ENCODE measurements at regions not wholly inside any gene's neighbourhood (a gene's known extent, or its start where the extent isn't known, plus 50 kb on each side); places are given as distances from the start of the nearest gene placed in this dataset.

DNA sequence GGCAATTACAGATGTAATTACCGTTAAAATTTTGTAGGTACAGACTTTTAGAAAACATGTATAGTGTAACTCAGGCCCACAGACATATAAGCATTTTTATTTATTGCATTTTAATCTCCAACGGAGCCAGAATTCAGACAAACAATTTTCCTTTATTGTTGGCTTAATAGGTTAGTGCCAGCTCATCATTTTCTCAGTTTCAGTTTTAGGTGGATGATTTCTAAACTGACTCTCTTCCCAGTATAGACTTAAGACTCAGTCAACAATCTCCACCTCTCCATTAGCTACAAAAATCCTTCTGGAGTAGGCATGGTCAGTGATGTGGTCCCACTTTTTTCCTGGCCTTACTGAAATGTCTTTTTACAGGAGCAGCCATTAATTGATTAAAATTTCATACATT is 994.6 kb downstream of the TBL1XR1 start:
- Histone ChIP-seq H4K20me1 (ENCODE audit: insufficient read depth, low read length) (no peaks in the 10 kb centered on the region), H3K9me3 (ENCODE audit: low read length) (no peaks in the 10 kb centered on the region), H3K9me2 (ENCODE audit: insufficient read depth, low read length) (no peaks in the 10 kb centered on the region), H3K4me1 (ENCODE audit: insufficient read depth, low read length, poor library complexity, severe bottlenecking) (no peaks in the 10 kb centered on the region), H3K79me2 (ENCODE audit: insufficient read depth, low read depth, low read length) (no peaks in the 10 kb centered on the region), H3K4me2 (ENCODE audit: low read length) (no peak overlapping the region), H3K36me3 (ENCODE audit: insufficient read depth, low read length) (no peaks in the 10 kb centered on the region), H3K27ac (ENCODE audit: low read depth, low read length, poor library complexity, severe bottlenecking) (no peak overlapping the region), H3K4me3 (ENCODE audit: low read depth, low read length, poor library complexity, severe bottlenecking) (no peak overlapping the region), H2AFZ (ENCODE audit: low read length) (no peak overlapping the region)
- no peak for TF ChIP-seq EZH2phosphoT487 (IDR thresholded peaks at IDR 0.05; ENCODE audit: borderline replicate concordance, low read depth, low read length)
- no peak for TF ChIP-seq CTCF (conservative IDR thresholded peaks at IDR 0.05; ENCODE audit: low read length)
- BruUV-seq (replicated peaks), result no TSS peak
- POLR2A ChIA-PET, result no interaction called here
- intact Hi-C loops (cut with micrococcal nuclease; ENCODE audit: unreplicated experiment), result no loop called here
- CTCF ChIA-PET (ENCODE audit: unreplicated experiment), result no interaction called here
- no peak for DNase-seq (ENCODE audit: low spot score)

- H3K9me2 ChIP-seq (ENCODE audit: insufficient read depth, low read length), result peaks cover 3% of the 10 kb centered on the region; the same call in 1 of the 2 replicates
- intact Hi-C loops (cut with micrococcal nuclease; ENCODE audit: unreplicated experiment), result no loop called here
- CTCF ChIA-PET (ENCODE audit: unreplicated experiment), result no interaction called here
These were observed 1004.1 kb downstream of the TBL1XR1 start for GRCh38 chr3:176193032-176193730.

More at GRCh38 chr3:176193032-176193730, 1004.1 kb downstream of the TBL1XR1 start:
- Histone ChIP-seq H3K9me3 (ENCODE audit: low read length) (no peaks in the 10 kb centered on the region), H2AFZ (ENCODE audit: low read length) (no peak overlapping the region), H4K20me1 (ENCODE audit: insufficient read depth, low read length) (no peaks in the 10 kb centered on the region), H3K4me1 (ENCODE audit: insufficient read depth, low read length, poor library complexity, severe bottlenecking) (no peaks in the 10 kb centered on the region), H3K79me2 (ENCODE audit: insufficient read depth, low read depth, low read length) (no peaks in the 10 kb centered on the region), H3K36me3 (ENCODE audit: insufficient read depth, low read length) (no peaks in the 10 kb centered on the region), H3K4me2 (ENCODE audit: low read length) (no peak overlapping the region), H3K27ac (ENCODE audit: low read depth, low read length, poor library complexity, severe bottlenecking) (no peak overlapping the region), H3K4me3 (ENCODE audit: low read depth, low read length, poor library complexity, severe bottlenecking) (no peak overlapping the region)
- TF ChIP-seq CTCF (conservative IDR thresholded peaks at IDR 0.05; ENCODE audit: low read length) (no peak), EZH2phosphoT487 (IDR thresholded peaks at IDR 0.05; ENCODE audit: borderline replicate concordance, low read depth, low read length) (no peak)
- POLR2A ChIA-PET, result no interaction called here
- no peak for DNase-seq (ENCODE audit: low spot score)
- BruUV-seq (replicated peaks), result no TSS peak
